ENCODE measurements at regions not wholly inside any gene's neighbourhood (a gene's known extent, or its start where the extent isn't known, plus 50 kb on each side); places are given as distances from the start of the nearest gene placed in this dataset.

DNA sequence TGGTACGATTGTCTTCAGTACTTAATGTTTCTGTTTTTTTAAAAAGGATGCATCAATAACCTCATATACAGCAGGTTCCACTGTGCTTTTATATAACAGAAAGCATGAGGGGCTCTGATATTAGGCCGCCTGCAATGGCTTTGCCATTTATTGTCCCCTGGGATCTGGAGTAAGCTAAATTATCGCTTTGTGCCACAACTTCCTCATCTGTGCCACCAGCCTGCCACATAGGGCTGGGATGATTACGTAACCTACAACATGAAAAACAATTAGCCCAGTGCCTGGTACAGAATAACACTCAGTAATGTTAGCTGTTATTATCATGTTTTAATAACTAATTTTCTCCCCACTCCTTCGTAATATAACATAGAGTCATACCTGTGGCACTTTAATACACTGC lies 65.5 kb upstream of the TRIM2 start:
- TF ChIP-seq POLR2A (IDR thresholded peaks at IDR 0.05; ENCODE audit: low read length) (no peak), GATA1 (IDR thresholded peaks at IDR 0.05; ENCODE audit: low read depth, low read length) (no peak)
